ENCODE measurements at regions not wholly inside any gene's neighbourhood (a gene's known extent, or its start where the extent isn't known, plus 50 kb on each side); places are given as distances from the start of the nearest gene placed in this dataset.

DNA sequence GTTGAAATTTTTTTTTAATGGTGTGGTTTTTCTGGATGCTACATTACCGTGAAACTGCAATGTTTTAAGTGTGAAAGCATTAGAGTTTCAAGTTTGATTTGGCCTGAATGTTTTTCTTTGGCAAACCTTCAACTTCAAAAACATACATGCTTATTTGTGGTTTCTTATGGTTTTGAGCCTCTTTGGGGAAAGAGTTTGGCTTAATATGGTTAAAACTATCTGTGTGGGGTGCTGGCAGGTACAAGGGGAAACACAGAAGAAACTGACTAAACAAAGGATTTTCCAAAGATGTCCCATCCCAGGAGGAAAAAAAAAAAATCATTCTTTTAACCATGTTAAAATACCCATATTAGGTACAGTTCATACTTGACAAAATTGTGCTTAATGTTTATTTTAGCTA lies 121.1 kb downstream of the HGF start:
- TF ChIP-seq, protein P1, sequence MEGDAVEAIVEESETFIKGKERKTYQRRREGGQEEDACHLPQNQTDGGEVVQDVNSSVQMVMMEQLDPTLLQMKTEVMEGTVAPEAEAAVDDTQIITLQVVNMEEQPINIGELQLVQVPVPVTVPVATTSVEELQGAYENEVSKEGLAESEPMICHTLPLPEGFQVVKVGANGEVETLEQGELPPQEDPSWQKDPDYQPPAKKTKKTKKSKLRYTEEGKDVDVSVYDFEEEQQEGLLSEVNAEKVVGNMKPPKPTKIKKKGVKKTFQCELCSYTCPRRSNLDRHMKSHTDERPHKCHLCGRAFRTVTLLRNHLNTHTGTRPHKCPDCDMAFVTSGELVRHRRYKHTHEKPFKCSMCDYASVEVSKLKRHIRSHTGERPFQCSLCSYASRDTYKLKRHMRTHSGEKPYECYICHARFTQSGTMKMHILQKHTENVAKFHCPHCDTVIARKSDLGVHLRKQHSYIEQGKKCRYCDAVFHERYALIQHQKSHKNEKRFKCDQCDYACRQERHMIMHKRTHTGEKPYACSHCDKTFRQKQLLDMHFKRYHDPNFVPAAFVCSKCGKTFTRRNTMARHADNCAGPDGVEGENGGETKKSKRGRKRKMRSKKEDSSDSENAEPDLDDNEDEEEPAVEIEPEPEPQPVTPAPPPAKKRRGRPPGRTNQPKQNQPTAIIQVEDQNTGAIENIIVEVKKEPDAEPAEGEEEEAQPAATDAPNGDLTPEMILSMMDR (conservative IDR thresholded peaks at IDR 0.05; ENCODE audit: low read length), result no peak
- no peak for TF ChIP-seq EZH2phosphoT487 (IDR thresholded peaks at IDR 0.05; ENCODE audit: borderline replicate concordance)
- no peaks in the 10 kb centered on the region for H4K20me1 ChIP-seq (ENCODE audit: insufficient read depth, low read length, poor library complexity, severe bottlenecking)
- no peaks in the 10 kb centered on the region for H3K79me2 ChIP-seq (ENCODE audit: insufficient read depth, low read length)
- no peaks in the 10 kb centered on the region; the same call in 1 of the 2 replicates for H3K9me2 ChIP-seq (replicated peaks; ENCODE audit: low read depth, low read length)
- no peaks in the 10 kb centered on the region for H3K27me3 ChIP-seq (ENCODE audit: insufficient read depth, low read length, poor library complexity, severe bottlenecking)
- H3K4me3 ChIP-seq (ENCODE audit: low read length, poor library complexity, severe bottlenecking), result no peak overlapping the region
- no peaks in the 10 kb centered on the region for H3K36me3 ChIP-seq (ENCODE audit: insufficient read depth, low read length)
- no peak overlapping the region for H3K4me2 ChIP-seq (ENCODE audit: low read depth, low read length, poor library complexity, severe bottlenecking)
- H3K9me3 ChIP-seq (ENCODE audit: insufficient read depth, low read depth, low read length), result no peaks in the 10 kb centered on the region; the same call in 1 of the 2 replicates
- no peaks in the 10 kb centered on the region for H3K4me1 ChIP-seq (ENCODE audit: insufficient read depth, low read length, poor library complexity, severe bottlenecking)
- no peak overlapping the region for H2AFZ ChIP-seq (ENCODE audit: low read length)
- no peaks in the 10 kb centered on the region for H3F3A ChIP-seq (ENCODE audit: low read depth)
- H3K9ac ChIP-seq (ENCODE audit: low read depth, low read length, poor library complexity, severe bottlenecking), result no peak overlapping the region

DNA sequence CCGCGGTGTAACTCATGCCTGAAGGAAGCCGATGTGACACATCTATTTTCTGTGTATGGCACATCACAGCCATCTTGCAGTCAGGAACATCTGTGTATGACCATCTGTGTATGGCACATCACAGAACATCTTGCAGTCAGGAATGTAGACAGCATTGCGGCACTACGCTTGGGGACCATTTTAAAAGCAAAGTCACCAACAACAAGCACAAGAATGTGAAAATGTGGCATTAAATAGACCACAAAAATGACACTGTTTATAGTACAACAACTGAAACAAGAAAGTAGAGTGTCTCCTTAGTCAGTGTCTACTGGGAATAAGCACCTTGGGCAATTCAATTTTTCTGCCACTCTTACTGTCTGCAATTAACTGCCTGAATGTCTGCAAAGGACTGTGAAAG lies 124.4 kb downstream of the HGF start:
- no peaks in the 10 kb centered on the region for H4K20me1 ChIP-seq (ENCODE audit: insufficient read depth, low read length, poor library complexity, severe bottlenecking)
- H3K4me1 ChIP-seq (ENCODE audit: insufficient read depth, low read length, poor library complexity, severe bottlenecking), result no peaks in the 10 kb centered on the region
- H2AFZ ChIP-seq (ENCODE audit: low read length), result no peak overlapping the region
- no peak overlapping the region for H3K9ac ChIP-seq (ENCODE audit: low read depth, low read length, poor library complexity, severe bottlenecking)
- H3K27me3 ChIP-seq (ENCODE audit: insufficient read depth, low read length, poor library complexity, severe bottlenecking), result no peaks in the 10 kb centered on the region
- TF ChIP-seq EZH2phosphoT487 (IDR thresholded peaks at IDR 0.05; ENCODE audit: borderline replicate concordance), result no peak
- TF ChIP-seq, protein P1 (conservative IDR thresholded peaks at IDR 0.05; ENCODE audit: low read length), result no peak
- no peaks in the 10 kb centered on the region for H3K9me3 ChIP-seq (ENCODE audit: insufficient read depth, low read depth, low read length)
- no peak overlapping the region for H3K4me3 ChIP-seq (ENCODE audit: low read length, poor library complexity, severe bottlenecking)
- H3K9me2 ChIP-seq (replicated peaks; ENCODE audit: low read depth, low read length), result no peaks in the 10 kb centered on the region
- no peaks in the 10 kb centered on the region for H3F3A ChIP-seq (ENCODE audit: low read depth)
- no peaks in the 10 kb centered on the region for H3K36me3 ChIP-seq (ENCODE audit: insufficient read depth, low read length)
- no peaks in the 10 kb centered on the region for H3K79me2 ChIP-seq (ENCODE audit: insufficient read depth, low read length)
- no peak overlapping the region for H3K4me2 ChIP-seq (ENCODE audit: low read depth, low read length, poor library complexity, severe bottlenecking)

DNA sequence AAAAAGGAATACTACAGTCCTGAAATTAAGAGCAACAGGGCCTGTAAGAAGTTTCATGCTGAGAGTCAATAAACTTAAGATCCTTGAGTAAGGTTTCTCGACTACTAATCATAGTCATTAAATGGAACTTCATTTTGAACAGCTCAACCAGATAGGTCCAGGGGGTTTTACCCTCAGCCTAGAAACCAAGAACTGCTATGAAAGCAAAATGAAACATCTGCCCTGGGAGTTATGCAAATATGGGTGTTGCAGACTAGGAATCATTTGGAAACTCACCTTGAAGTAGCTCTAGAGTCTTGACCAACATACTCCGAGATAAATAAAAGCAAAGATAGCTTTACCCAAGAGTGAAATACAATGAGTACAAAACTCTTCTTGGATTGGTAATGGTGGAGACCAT lies 128.0 kb downstream of the HGF start:
- Histone ChIP-seq H4K20me1 (ENCODE audit: insufficient read depth, low read length, poor library complexity, severe bottlenecking) (no peaks in the 10 kb centered on the region), H2AFZ (ENCODE audit: low read length) (no peak overlapping the region), H3F3A (ENCODE audit: low read depth) (no peaks in the 10 kb centered on the region), H3K4me2 (ENCODE audit: low read depth, low read length, poor library complexity, severe bottlenecking) (no peak overlapping the region), H3K27me3 (ENCODE audit: insufficient read depth, low read length, poor library complexity, severe bottlenecking) (no peaks in the 10 kb centered on the region), H3K4me1 (ENCODE audit: insufficient read depth, low read length, poor library complexity, severe bottlenecking) (no peaks in the 10 kb centered on the region), H3K36me3 (ENCODE audit: insufficient read depth, low read length) (no peaks in the 10 kb centered on the region), H3K9ac (ENCODE audit: low read depth, low read length, poor library complexity, severe bottlenecking) (no peak overlapping the region), H3K9me3 (ENCODE audit: insufficient read depth, low read depth, low read length) (no peaks in the 10 kb centered on the region), H3K9me2 (replicated peaks; ENCODE audit: low read depth, low read length) (no peaks in the 10 kb centered on the region), H3K79me2 (ENCODE audit: insufficient read depth, low read length) (no peaks in the 10 kb centered on the region), H3K4me3 (ENCODE audit: low read length, poor library complexity, severe bottlenecking) (no peak overlapping the region)
- TF ChIP-seq, protein P1 (conservative IDR thresholded peaks at IDR 0.05; ENCODE audit: low read length), result no peak
- TF ChIP-seq EZH2phosphoT487 (IDR thresholded peaks at IDR 0.05; ENCODE audit: borderline replicate concordance), result no peak
